GM18499 (cell line): ENCODE measurements at regions not wholly inside any gene's neighbourhood (a gene's known extent, or its start where the extent isn't known, plus 50 kb on each side); places are given as distances from the start of the nearest gene placed in this dataset.
"Not testable (repeated sequence)": the region's sequence is repeated elsewhere in the genome, so short reads cannot be mapped to it uniquely, and the experiment has no call there.

ENCODE experiments used
- ATAC-seq: cut with Tn5 transposase; IDR thresholded peaks from one replicate; pipeline ENCODE4 v1.9.1; 2021; ENCODE audit warnings: moderate number of reproducible peaks; ENCODE audit not compliant: insufficient read depth, unreplicated experiment

DNA sequence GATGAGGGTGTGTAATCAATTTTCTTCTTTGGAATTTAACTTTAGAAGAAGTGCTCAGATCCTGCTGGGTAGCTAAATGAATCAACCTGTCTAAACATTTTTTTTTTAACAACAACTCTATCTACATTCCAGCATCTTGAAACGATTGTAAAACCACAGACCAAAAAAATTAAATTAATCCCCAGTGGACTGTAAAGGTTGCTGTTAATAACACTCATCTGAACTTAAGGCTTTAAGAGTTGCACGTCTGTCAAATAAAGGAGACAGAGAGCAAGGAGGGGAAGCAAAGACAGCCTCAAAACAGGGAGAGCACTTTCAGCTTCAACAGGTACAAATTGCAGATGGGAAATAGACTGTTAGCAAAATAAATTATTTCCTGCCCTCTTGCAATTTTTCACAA, 548.5 kb downstream of the DTWD2 start:
- no peak for ATAC-seq

GRCh38 chr5:118435131-118435530, 553.2 kb downstream of the DTWD2 start:
- ATAC-seq: no peak

DNA sequence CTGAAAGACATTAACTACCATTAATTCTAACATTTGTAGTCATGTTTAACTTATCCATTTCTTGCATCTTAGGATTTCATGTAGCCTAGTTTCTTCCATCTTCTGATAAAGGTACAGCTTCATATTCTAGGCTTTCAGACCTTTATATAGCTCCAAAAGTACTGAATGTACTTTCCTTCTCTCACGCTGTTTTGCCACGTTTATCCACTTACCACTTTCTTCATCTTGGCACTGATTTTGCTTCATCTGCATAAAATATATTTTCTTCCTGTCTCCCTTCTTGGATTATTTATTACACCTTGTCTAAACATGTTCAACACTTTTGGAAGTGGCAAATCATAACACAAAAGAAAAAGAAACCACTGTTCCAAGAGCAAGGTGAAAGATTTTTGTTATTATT, 553.8 kb downstream of the DTWD2 start:
- ATAC-seq: no peak

DNA sequence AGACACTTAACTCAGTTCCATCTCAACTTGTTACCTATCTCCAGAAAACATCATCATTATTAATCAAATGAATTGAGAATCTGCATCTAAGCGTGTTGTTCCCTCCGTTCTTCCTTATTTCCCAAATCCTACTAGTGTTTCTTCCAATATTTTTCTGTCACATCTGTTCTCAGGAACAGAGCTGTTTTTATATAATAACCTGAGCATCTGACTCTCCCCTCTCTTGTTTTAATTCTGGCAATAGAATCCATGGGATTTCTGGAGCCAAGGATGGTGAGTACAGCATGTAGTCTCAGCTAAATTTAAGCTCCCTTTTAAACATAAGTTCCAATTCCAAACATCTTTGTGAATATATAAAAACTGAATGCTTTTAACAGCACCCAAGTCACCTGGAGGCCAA, 558.3 kb downstream of the DTWD2 start:
- ATAC-seq: no peak

DNA sequence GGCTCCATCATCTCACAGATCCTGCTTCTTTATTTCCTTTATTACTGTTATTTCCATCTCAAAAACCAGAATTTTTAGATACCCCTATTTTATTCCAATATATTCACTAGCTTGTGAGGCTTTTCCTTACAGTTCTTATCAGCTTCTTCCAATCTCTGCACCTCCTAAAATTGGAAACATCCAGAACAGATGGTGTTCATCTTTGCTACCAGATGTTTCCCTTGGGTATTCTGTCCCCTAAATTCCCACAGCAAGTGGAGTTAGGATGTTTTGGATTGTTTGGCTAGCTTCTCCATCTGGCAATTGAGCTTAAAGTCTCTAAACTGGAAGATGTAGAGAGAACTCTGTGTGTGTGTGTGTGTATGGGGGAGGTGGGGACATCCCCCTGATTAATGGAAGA, 580.4 kb downstream of the DTWD2 start:
- ATAC-seq: no peak

- ATAC-seq: no peak
These were observed 582.7 kb downstream of the DTWD2 start for GRCh38 chr5:118405650-118406061.

- no peak for ATAC-seq
These were observed 591.1 kb downstream of the DTWD2 start for GRCh38 chr5:118397236-118397635.

GRCh38 chr5:118392491-118392890, 595.9 kb downstream of the DTWD2 start:
- no peak for ATAC-seq

- ATAC-seq: not testable (repeated sequence)
These were observed 605.4 kb downstream of the DTWD2 start for GRCh38 chr5:118382931-118383330.

DNA sequence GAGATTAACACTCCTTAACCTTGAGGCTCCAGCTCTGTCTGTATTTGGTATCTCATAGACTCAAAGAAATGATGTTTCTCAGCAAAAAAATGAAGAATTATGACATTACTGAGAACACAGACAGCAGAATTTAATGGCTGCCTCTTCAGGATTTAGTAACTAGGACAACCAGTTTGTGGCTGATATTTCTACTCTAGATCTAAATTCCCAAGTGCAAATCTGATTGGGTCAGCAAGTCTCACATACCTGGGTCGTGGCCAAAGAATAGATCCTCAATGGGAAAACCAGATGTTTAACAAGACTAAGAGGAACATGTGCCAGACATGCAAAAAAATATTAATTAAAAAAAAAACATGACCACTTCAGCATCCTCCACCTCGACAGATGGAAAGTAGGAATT, 608.9 kb downstream of the DTWD2 start:
- ATAC-seq: no peak

DNA sequence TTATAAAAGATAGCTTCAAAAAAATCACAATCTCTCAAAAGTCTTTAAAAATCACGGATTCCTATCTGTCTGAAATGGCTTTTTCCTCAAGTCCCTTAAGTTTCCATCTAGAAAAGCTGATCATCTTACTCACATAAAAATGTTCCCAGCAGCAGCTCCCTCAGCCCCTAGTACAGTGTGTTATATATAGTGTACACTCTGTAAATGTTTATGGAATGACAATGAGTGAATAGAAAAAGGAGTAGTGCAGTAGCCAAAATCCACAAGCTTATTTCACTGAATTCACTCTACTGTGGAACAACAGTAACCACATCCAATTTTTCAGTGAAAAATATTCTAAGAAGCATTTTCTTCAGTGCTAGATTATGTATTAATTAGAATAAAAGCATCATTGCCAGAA, 609.4 kb downstream of the DTWD2 start:
- ATAC-seq: no peak

GRCh38 chr5:118377420-118377819, 610.9 kb downstream of the DTWD2 start:
- no peak for ATAC-seq

DNA sequence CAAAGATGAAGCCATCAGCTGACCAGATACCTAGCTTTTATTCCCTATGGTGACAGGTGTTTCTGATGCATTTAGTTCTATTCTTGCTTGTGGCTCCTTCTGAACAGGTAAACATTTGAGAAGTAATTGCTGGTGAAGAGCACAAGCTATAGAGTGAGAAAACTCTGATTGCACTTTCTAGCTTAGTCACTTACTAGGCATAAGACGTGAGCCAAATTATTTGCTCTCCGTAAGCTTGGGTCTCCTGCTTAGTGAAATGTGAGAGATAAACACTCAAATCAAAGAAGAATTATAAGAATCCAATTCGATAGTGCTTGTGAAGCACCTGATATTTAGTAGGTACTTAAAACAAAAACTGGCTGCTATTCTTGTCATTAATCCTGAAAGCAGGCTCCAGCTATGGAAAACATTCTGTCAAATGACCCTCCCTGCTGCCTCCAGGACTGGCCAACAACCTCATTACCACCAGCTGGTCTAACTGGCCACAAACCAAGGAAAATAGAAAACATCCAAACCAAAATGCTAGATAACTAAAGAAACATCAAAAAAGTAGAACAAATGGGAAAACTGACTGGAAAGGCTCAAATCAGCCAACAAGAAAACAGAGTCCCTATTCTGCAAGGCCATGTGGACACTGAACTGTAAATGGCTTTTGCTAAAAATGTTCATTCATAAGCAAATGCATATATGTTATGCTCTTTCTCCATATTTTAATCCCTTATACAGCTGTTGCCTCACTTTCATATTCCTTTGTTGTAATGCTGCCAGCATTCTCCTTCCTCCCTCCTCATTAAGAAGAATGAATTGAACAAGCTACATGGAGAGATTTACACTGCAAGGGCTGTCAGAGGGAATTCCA, 616.1 kb downstream of the DTWD2 start:
- no peak for ATAC-seq

GRCh38 chr5:118366429-118366828, 621.9 kb downstream of the DTWD2 start:
- ATAC-seq: no peak

DNA sequence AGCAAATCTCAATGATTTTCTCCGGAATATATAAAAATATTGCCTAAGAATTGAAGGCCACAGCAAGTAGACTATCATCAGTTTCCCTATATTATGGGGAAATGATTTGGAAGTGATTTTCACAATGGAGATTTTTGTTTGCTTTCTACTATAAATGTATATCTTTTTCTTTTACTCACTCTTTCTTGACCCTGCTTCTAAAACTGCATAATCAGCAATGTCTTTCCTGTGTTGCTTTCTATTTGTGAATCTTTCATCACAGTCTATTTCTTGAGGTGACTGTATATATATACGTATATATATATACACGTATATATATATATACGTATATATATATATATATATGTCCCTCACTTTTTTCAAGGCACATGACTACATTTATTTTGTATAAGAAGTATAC, 622.6 kb downstream of the DTWD2 start:
- no peak for ATAC-seq

DNA sequence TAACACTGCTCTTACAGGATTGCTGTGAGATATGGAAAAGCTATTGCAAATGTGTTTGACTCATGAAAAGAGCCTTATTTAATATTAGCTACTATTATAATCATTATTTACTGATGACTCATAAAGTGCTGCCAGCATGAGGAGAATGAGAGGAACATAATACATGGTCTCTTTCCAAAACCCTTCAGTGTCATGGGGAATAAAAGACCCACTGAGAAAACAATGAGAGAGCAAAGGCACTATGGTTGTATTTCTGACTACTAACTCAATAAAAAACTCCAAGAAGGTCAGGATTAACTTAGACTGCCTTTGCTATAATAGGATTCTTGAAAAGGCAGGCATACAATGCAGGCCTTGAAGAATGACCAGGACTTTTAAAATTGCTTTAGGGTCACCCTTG, 633.5 kb downstream of the DTWD2 start:
- ATAC-seq: no peak

DNA sequence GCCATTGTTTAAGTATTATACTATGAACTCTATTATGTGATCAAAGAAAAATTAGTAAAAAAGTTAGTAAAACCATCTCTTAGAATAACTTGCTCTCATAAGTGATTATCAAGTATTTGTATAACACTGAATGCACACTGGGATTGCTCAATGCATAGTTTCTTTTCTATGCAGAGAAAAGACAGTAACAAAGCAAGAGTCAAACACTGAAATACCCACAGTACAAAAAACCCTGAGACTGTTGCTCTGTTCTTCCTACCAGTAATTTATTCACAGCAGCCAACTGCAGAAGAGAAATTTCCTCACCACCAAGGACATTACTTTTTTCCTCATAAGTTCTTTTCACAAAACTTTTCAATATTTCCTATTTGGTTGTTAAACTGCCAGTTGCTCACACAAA, 634.4 kb downstream of the DTWD2 start:
- ATAC-seq: no peak

DNA sequence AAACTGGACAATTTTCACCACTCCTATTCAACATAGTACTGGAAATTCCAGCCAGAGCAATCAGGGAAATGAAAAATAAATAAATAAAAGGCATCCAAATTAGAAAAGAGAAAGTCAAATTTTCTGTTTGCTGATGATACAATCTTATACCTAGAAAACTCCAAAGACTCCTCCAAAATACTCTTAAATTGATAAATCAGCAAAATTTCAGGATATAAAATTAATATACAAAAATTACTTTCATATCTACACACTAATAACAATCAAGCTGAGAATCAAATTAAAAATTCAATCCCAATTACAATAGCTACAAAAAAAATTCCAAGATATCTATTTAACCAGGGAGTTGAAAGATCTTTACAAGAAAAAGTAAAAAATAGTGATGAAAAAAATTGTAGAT, 651.9 kb downstream of the DTWD2 start:
- no peak for ATAC-seq

GRCh38 chr5:118327389-118327788, 661.0 kb downstream of the DTWD2 start:
- no peak for ATAC-seq

- no peak for ATAC-seq
These were observed 661.8 kb downstream of the DTWD2 start for GRCh38 chr5:118326481-118327045.

GRCh38 chr5:118325931-118326330, 662.4 kb downstream of the DTWD2 start:
- ATAC-seq: no peak

DNA sequence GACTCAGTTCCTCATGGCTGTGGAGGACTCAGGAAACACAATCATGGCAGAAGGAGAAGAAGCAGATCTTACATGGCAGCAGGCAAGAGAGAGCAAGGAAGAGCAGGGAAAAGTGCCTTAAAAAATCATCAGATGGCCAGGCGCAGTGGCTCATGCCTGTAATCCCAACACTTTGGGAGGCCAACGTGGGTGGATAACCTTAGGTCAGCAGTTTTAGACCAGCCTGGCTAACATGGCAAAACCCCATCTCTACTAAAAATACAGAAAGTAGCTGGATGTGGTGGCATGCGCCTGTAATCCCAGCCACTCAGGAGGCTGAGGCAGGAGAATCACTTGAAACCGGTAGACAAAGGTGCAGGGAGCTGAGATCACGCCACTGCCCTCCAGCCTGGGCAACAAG, 664.6 kb downstream of the DTWD2 start:
- not testable (repeated sequence) for ATAC-seq
